Prostate gland (tissue), 2 donors: ENCODE measurements at regions not wholly inside any gene's neighbourhood (a gene's known extent, or its start where the extent isn't known, plus 50 kb on each side); places are given as distances from the start of the nearest gene placed in this dataset.

Experiments used
- CTCF ChIP-seq, 4 experiments: fragments of 200-600 bp in 2 of 4; fragments of 450-650 bp in 2 of 4; sonication (generic) in 2 of 4; IDR thresholded peaks; 1 replicate in 3 of 4; 2 replicates in 1 of 4; pipeline ENCODE4 v1.5.1; 2016 to 2019; ENCODE audit warnings: antibody characterized with exemption in 4 of 4, mild to moderate bottlenecking in 2 of 4, moderate library complexity in 2 of 4
- POLR2A ChIP-seq: fragments of 450-650 bp; IDR thresholded peaks from one replicate; pipeline ENCODE4 v1.6.1; 2016; ENCODE audit warnings: antibody characterized with exemption, mild to moderate bottlenecking

- TF ChIP-seq POLR2A (no peak), CTCF (IDR thresholded peaks at IDR 0.05) (no peak)
These were observed 250.4 kb upstream of the SIX2 start for GRCh38 chr2:45259547-45260160.
